HCT116 (cell line): ENCODE measurements at regions not wholly inside any gene's neighbourhood (a gene's known extent, or its start where the extent isn't known, plus 50 kb on each side); places are given as distances from the start of the nearest gene placed in this dataset.

ENCODE experiments used
- ATAC-seq: fragments of 200-7000 bp; cut with Tn5 transposase; 2 replicates; pipeline ENCODE4 v1.9.1; 2020; ENCODE audit warnings: mild to moderate bottlenecking, moderate library complexity
- BruUV-seq: library from RNA; stranded (reverse); fragments of 400-500 nt; replicated peaks from 2 replicates; lab custom pipeline; 2021; lab: Mats Ljungman, UMichigan
- CTCF ChIA-PET: fragments of 300-600 bp; sonication (Branson Sonifier 250); formaldehyde crosslinking; loops from one replicate; lab custom pipeline; 2021; ENCODE audit warnings: antibody characterized with exemption; lab: Charles Lee
- POLR2A ChIA-PET: fragments of 300-600, 350-600 bp; sonication (Branson Sonifier 250); formaldehyde crosslinking; loops from one replicate; lab custom pipeline; 2021; ENCODE audit warnings: antibody characterized with exemption; lab: Charles Lee
- RAD21 ChIA-PET, 2 experiments: fragments of 300-600 bp; sonication (Branson Sonifier 250); formaldehyde crosslinking; loops; one replicate each; lab custom pipeline; 2023; ENCODE audit warnings: low total read pairs in 2 of 2; ENCODE audit not compliant: uncharacterized antibody in 2 of 2, unreplicated experiment in 2 of 2, low non-redundant PET in 1 of 2; lab: Charles Lee
- DNase-seq: peaks from one replicate; pipeline ENCODE4 v3.0.0-alpha.2; 2010; ENCODE audit warnings: low read depth, low spot score
- H2AFZ ChIP-seq: fragments of 200-600 bp; shearing (Covaris generic), sonication (generic); 2 replicates; pipeline ENCODE4 v1.6.1; 2017; ENCODE audit warnings: low read depth, mixed run types, mixed read lengths, antibody characterized with exemption, low read length; ENCODE audit not compliant: poor library complexity, severe bottlenecking
- H3K27ac ChIP-seq: 2 replicates; pipeline ENCODE4 v1.5.1; 2012; ENCODE audit warnings: low read depth, low read length
- H3K27me3 ChIP-seq: fragments of 200-600 bp; sonication (generic); 2 replicates; pipeline ENCODE4 v1.6.1; 2016; ENCODE audit warnings: mixed run types, low read length, mixed read lengths; ENCODE audit not compliant: insufficient read depth
- H3K36me3 ChIP-seq, 2 experiments: fragments of 200-500 bp in 1 of 2; fragments of 200-600 bp in 1 of 2; sonication (Bioruptor generic) in 1 of 2; sonication (generic) in 1 of 2; 2 replicates each; pipeline versions ENCODE4 v1.5.1 to v1.6.1; 2014 to 2016; ENCODE audit warnings: low read length in 2 of 2, inconsistent platforms in 1 of 2, mixed read lengths in 1 of 2, mixed run types in 1 of 2; ENCODE audit not compliant: insufficient read depth in 2 of 2, control insufficient read depth in 1 of 2
- H3K4me1 ChIP-seq, 2 experiments: fragments of 200-600 bp in 1 of 2; sonication (generic) in 1 of 2; 2 replicates each; pipeline versions ENCODE4 v1.5.1 to v1.6.1; 2012 to 2017; ENCODE audit warnings: low read length in 2 of 2, inconsistent platforms in 1 of 2, mild to moderate bottlenecking in 1 of 2, mixed read lengths in 1 of 2, mixed run types in 1 of 2, moderate library complexity in 1 of 2; ENCODE audit not compliant: insufficient read depth in 2 of 2, control insufficient read depth in 1 of 2
- H3K4me2 ChIP-seq: fragments of 200-600 bp; sonication (generic); 2 replicates; pipeline ENCODE4 v1.6.1; 2017; ENCODE audit warnings: mixed run types, low read length, mixed read lengths
- H3K4me3 ChIP-seq, 2 experiments: fragments of 200-600 bp in 1 of 2; sonication (generic) in 1 of 2; replicated peaks in 1 of 2; 2 replicates each; pipeline ENCODE4 v1.5.1; 2011 to 2016; ENCODE audit warnings: low read length in 2 of 2, control low read depth in 1 of 2, low read depth in 1 of 2, mild to moderate bottlenecking in 1 of 2, mixed read lengths in 1 of 2, mixed run types in 1 of 2
- H3K79me2 ChIP-seq: fragments of 200-600 bp; sonication (generic); 2 replicates; pipeline ENCODE4 v1.6.1; 2017; ENCODE audit warnings: mild to moderate bottlenecking, mixed run types, low read length, moderate library complexity, mixed read lengths; ENCODE audit not compliant: insufficient read depth
- H3K9ac ChIP-seq: fragments of 200-600 bp; sonication (generic); 2 replicates; pipeline ENCODE4 v1.6.1; 2016; ENCODE audit warnings: low read length, mixed read lengths
- H3K9me2 ChIP-seq: fragments of 200-600 bp; sonication (generic), shearing (Covaris generic); 2 replicates; pipeline ENCODE4 v1.6.1; 2017; ENCODE audit warnings: mixed run types, mild to moderate bottlenecking, moderate library complexity; ENCODE audit not compliant: insufficient read depth
- H3K9me3 ChIP-seq, 2 experiments: fragments of 200-500 bp in 1 of 2; fragments of 200-600 bp in 1 of 2; sonication (Bioruptor generic) in 1 of 2; sonication (generic) in 1 of 2; 2 replicates each; pipeline ENCODE4 v1.6.1; 2014 to 2017; ENCODE audit warnings: low read length in 2 of 2, mixed read lengths in 2 of 2, inconsistent platforms in 1 of 2, low read depth in 1 of 2, mild to moderate bottlenecking in 1 of 2, mixed run types in 1 of 2, moderate library complexity in 1 of 2; ENCODE audit not compliant: control insufficient read depth in 1 of 2, insufficient read depth in 1 of 2
- H4K20me1 ChIP-seq: fragments of 200-600 bp; sonication (generic), shearing (Covaris generic); 2 replicates; pipeline ENCODE4 v1.6.1; 2017; ENCODE audit warnings: mixed run types, mild to moderate bottlenecking, moderate library complexity; ENCODE audit not compliant: insufficient read depth
- ATF3 ChIP-seq: IDR thresholded peaks from 2 replicates; pipeline ENCODE4 v1.6.1; 2012
- CBX3 ChIP-seq: IDR thresholded peaks from 2 replicates; pipeline ENCODE4 v1.6.1; 2012; ENCODE audit warnings: low read depth
- CEBPB ChIP-seq: IDR thresholded peaks from 2 replicates; pipeline ENCODE4 v1.6.1; 2012; ENCODE audit warnings: low read depth
- CTCF ChIP-seq, 3 experiments: fragments of 200-600 bp in 1 of 3; sonication (generic) in 1 of 3; IDR thresholded peaks in 2 of 3; conservative IDR thresholded peaks in 1 of 3; 2 replicates each; pipeline ENCODE4 v1.5.1; 2012 to 2017; ENCODE audit warnings: low read depth in 2 of 3, low read length in 2 of 3, antibody characterized with exemption in 1 of 3, borderline replicate concordance in 1 of 3, control low read depth in 1 of 3, mild to moderate bottlenecking in 1 of 3, mixed read lengths in 1 of 3, mixed run types in 1 of 3, moderate library complexity in 1 of 3; ENCODE audit not compliant: insufficient read depth in 1 of 3
- ELF1 ChIP-seq: IDR thresholded peaks from 2 replicates; pipeline ENCODE4 v1.6.1; 2012; ENCODE audit warnings: low read depth, borderline replicate concordance
- EZH2 ChIP-seq: fragments of 200-600 bp; sonication (generic); IDR thresholded peaks from 2 replicates; pipeline ENCODE4 v1.6.1; 2017; ENCODE audit warnings: antibody characterized with exemption, mixed run types
- EZH2phosphoT487 ChIP-seq: fragments of 200-600 bp; IDR thresholded peaks from 2 replicates; pipeline ENCODE4 v1.6.1; 2018; ENCODE audit warnings: antibody characterized with exemption, borderline replicate concordance
- FOSL1 ChIP-seq: IDR thresholded peaks from 2 replicates; pipeline ENCODE4 v1.6.1; 2012; ENCODE audit warnings: low read depth
- JUND ChIP-seq: IDR thresholded peaks from 2 replicates; pipeline ENCODE4 v1.6.1; 2012
- MAX ChIP-seq: IDR thresholded peaks from 2 replicates; pipeline ENCODE4 v1.6.1; 2012
- POLR2A ChIP-seq: IDR thresholded peaks from 2 replicates; pipeline ENCODE4 v1.7.0; 2011; ENCODE audit warnings: borderline replicate concordance; ENCODE audit not compliant: insufficient read depth, insufficient read length; ENCODE audit errors: extremely low read depth
- POLR2AphosphoS5 ChIP-seq: IDR thresholded peaks from 2 replicates; pipeline ENCODE4 v1.6.1; 2011; ENCODE audit warnings: mild to moderate bottlenecking, low read depth, low read length, moderate library complexity
- RAD21 ChIP-seq: IDR thresholded peaks from 2 replicates; pipeline ENCODE4 v1.6.1; 2012; ENCODE audit warnings: low read depth, mild to moderate bottlenecking
- REST ChIP-seq: IDR thresholded peaks from 2 replicates; pipeline ENCODE4 v1.6.1; 2012; ENCODE audit warnings: low read depth
- SIN3A ChIP-seq: IDR thresholded peaks from 2 replicates; pipeline ENCODE4 v1.6.1; 2012; ENCODE audit warnings: low read depth
- SP1 ChIP-seq: IDR thresholded peaks from 2 replicates; pipeline ENCODE4 v1.6.1; 2012; ENCODE audit warnings: low read depth
- TCF7L2 ChIP-seq: IDR thresholded peaks from 2 replicates; pipeline ENCODE4 v1.7.0; 2011; ENCODE audit warnings: borderline replicate concordance, inconsistent platforms; ENCODE audit not compliant: insufficient read depth, insufficient read length; ENCODE audit errors: extremely low read depth
- YY1 ChIP-seq: IDR thresholded peaks from 2 replicates; pipeline ENCODE4 v1.6.1; 2011; ENCODE audit warnings: low read length, low read depth, moderate library complexity, mild to moderate bottlenecking; ENCODE audit not compliant: insufficient replicate concordance; ENCODE audit errors: extremely low read depth
- ZBTB33 ChIP-seq: IDR thresholded peaks from 2 replicates; pipeline ENCODE4 v1.6.1; 2011; ENCODE audit warnings: mild to moderate bottlenecking, low read length, moderate library complexity; ENCODE audit not compliant: insufficient replicate concordance; ENCODE audit errors: extremely low read depth
- ZNF274 ChIP-seq: fragments of 200-500 bp; sonication (Bioruptor generic); IDR thresholded peaks from 2 replicates; pipeline ENCODE4 v1.6.1; 2014; ENCODE audit warnings: mild to moderate bottlenecking, low read depth, low read length, inconsistent platforms
- intact Hi-C: fragments of 100-400 bp; cut with micrococcal nuclease; formaldehyde crosslinking; loops from 2 replicates; pipeline ENCODE4 v1.10.0; 2022

- Histone ChIP-seq H3K79me2 (no peaks in the 10 kb centered on the region), H4K20me1 (no peaks in the 10 kb centered on the region), H3K27me3 (no peaks in the 10 kb centered on the region), H3K36me3 (no peaks in the 10 kb centered on the region), H3K9ac (no peak overlapping the region), H3K9me2 (no peaks in the 10 kb centered on the region), H3K4me1 (no peaks in the 10 kb centered on the region), H3K27ac (no peak overlapping the region), H2AFZ (no peak overlapping the region), H3K4me3 (no peak overlapping the region), H3K9me3 (no peaks in the 10 kb centered on the region), H3K4me2 (no peak overlapping the region)
- ChIA-PET CTCF (no interaction called here), RAD21 (no interaction called here), POLR2A (no interaction called here)
- TF ChIP-seq POLR2A (no peak), EZH2phosphoT487 (no peak), SP1 (no peak), MAX (no peak), POLR2AphosphoS5 (no peak), ELF1 (no peak), RAD21 (no peak), ZNF274 (no peak), CEBPB (no peak), YY1 (no peak), REST (no peak), TCF7L2 (no peak), ATF3 (no peak), EZH2 (no peak), CTCF (IDR thresholded peaks at IDR 0.05 in 2 of 3, conservative IDR thresholded peaks at IDR 0.05 in 1 of 3; ENCODE audit: borderline replicate concordance in 1 of 3, insufficient read depth in 1 of 3, low read depth in 2 of 3, low read length in 2 of 3) (no peak), FOSL1 (no peak), ZBTB33 (no peak), CBX3 (no peak), SIN3A (no peak), JUND (no peak)
- intact Hi-C loops = no loop called here
- DNase-seq (no peak), ATAC-seq (no peak)
- BruUV-seq = no TSS peak
Measured at GRCh38 chrX:40310447-40310846, 212.7 kb upstream of the BCOR start.
